ENCODE measurements at regions not wholly inside any gene's neighbourhood (a gene's known extent, or its start where the extent isn't known, plus 50 kb on each side); places are given as distances from the start of the nearest gene placed in this dataset.

- DNase-seq (peak; percentile 79), ATAC-seq (peak; percentile 78 to 86)
- peaks cover 18% of the 10 kb centered on the region for H3K4me1 Mint-ChIP-seq (ENCODE audit: low read depth)
- H3K9me3 Mint-ChIP-seq = no peaks in the 10 kb centered on the region
- no peaks in the 10 kb centered on the region for H3K36me3 Mint-ChIP-seq (ENCODE audit: insufficient read depth)
- peaks cover 29% of the 10 kb centered on the region for H3K27me3 Mint-ChIP-seq (ENCODE audit: low read depth)
- peak overlapping the region; percentile 86 for H3K4me3 Mint-ChIP-seq
Measured at GRCh38 chr11:10933455-10934292, 75.8 kb upstream of the ZBED5 start.

- DNase-seq (no peak), ATAC-seq (no peak)
- H3K9me3 Mint-ChIP-seq = no peaks in the 10 kb centered on the region
- H3K4me3 Mint-ChIP-seq = no peak overlapping the region
- H3K36me3 Mint-ChIP-seq (ENCODE audit: insufficient read depth) = no peaks in the 10 kb centered on the region
- H3K4me1 Mint-ChIP-seq (ENCODE audit: low read depth) = peaks cover 18% of the 10 kb centered on the region
- H3K27me3 Mint-ChIP-seq (ENCODE audit: low read depth) = peaks cover 35% of the 10 kb centered on the region
Measured at GRCh38 chr11:10932976-10933375, 75.1 kb upstream of the ZBED5 start.

GRCh38 chr11:10931761-10932670 is 74.2 kb upstream of the ZBED5 start:
- ATAC-seq = peak in 1 of 2 donors; percentile 1
- DNase-seq = no peak
- peaks cover 35% of the 10 kb centered on the region for H3K27me3 Mint-ChIP-seq (ENCODE audit: low read depth)
- peak overlapping the region; percentile 79 for H3K4me3 Mint-ChIP-seq
- peaks cover 18% of the 10 kb centered on the region for H3K4me1 Mint-ChIP-seq (ENCODE audit: low read depth)
- H3K36me3 Mint-ChIP-seq (ENCODE audit: insufficient read depth) = no peaks in the 10 kb centered on the region
- no peaks in the 10 kb centered on the region for H3K9me3 Mint-ChIP-seq

- Mint-ChIP-seq H3K27me3 (ENCODE audit: low read depth) (peaks cover 43% of the 10 kb centered on the region), H3K9me3 (no peaks in the 10 kb centered on the region), H3K36me3 (ENCODE audit: insufficient read depth) (no peaks in the 10 kb centered on the region), H3K4me3 (peak overlapping the region; percentile 79), H3K4me1 (ENCODE audit: low read depth) (peaks cover 18% of the 10 kb centered on the region)
- DNase-seq = peak; percentile 48
- ATAC-seq = peak; percentile 62 to 66
Measured at GRCh38 chr11:10930972-10931760, 73.3 kb upstream of the ZBED5 start.

- Mint-ChIP-seq H3K9me3 (no peaks in the 10 kb centered on the region), H3K36me3 (ENCODE audit: insufficient read depth) (no peaks in the 10 kb centered on the region), H3K4me3 (peak overlapping the region; percentile 71), H3K27me3 (ENCODE audit: low read depth) (peaks cover 49% of the 10 kb centered on the region), H3K4me1 (ENCODE audit: low read depth) (peaks cover 18% of the 10 kb centered on the region)
- ATAC-seq = peak; percentile 23 to 25
- peak; percentile 19 for DNase-seq
Measured at GRCh38 chr11:10930224-10930971, 72.5 kb upstream of the ZBED5 start.

GRCh38 chr11:10927538-10927937 is 69.7 kb upstream of the ZBED5 start:
- Mint-ChIP-seq H3K27me3 (ENCODE audit: low read depth) (peaks cover 40% of the 10 kb centered on the region), H3K4me3 (no peak overlapping the region), H3K9me3 (no peaks in the 10 kb centered on the region), H3K4me1 (ENCODE audit: low read depth) (peaks cover 4% of the 10 kb centered on the region), H3K36me3 (ENCODE audit: insufficient read depth) (no peaks in the 10 kb centered on the region)
- DNase-seq (no peak), ATAC-seq (no peak)

- peaks cover 38% of the 10 kb centered on the region for H3K27me3 Mint-ChIP-seq (ENCODE audit: low read depth)
- no peaks in the 10 kb centered on the region for H3K9me3 Mint-ChIP-seq
- H3K4me3 Mint-ChIP-seq = no peak overlapping the region
- peaks cover 4% of the 10 kb centered on the region for H3K4me1 Mint-ChIP-seq (ENCODE audit: low read depth)
- ATAC-seq (peak; percentile 22 to 33), DNase-seq (no peak)
- no peaks in the 10 kb centered on the region for H3K36me3 Mint-ChIP-seq (ENCODE audit: insufficient read depth)
Measured at GRCh38 chr11:10926801-10927211, 69.0 kb upstream of the ZBED5 start.

- H3K4me3 Mint-ChIP-seq = no peak overlapping the region
- peaks cover 31% of the 10 kb centered on the region for H3K27me3 Mint-ChIP-seq (ENCODE audit: low read depth)
- no peaks in the 10 kb centered on the region for H3K36me3 Mint-ChIP-seq (ENCODE audit: insufficient read depth)
- ATAC-seq = no peak
- DNase-seq = no peak
- no peaks in the 10 kb centered on the region for H3K9me3 Mint-ChIP-seq
- no peaks in the 10 kb centered on the region for H3K4me1 Mint-ChIP-seq (ENCODE audit: low read depth)
Measured at GRCh38 chr11:10925149-10925926, 67.5 kb upstream of the ZBED5 start.

- Mint-ChIP-seq H3K4me3 (no peak overlapping the region), H3K36me3 (ENCODE audit: insufficient read depth) (no peaks in the 10 kb centered on the region), H3K9me3 (no peaks in the 10 kb centered on the region), H3K27me3 (ENCODE audit: low read depth) (peaks cover 22% of the 10 kb centered on the region), H3K4me1 (ENCODE audit: low read depth) (no peaks in the 10 kb centered on the region)
- DNase-seq = no peak
- no peak for ATAC-seq
Measured at GRCh38 chr11:10923882-10924281, 66.0 kb upstream of the ZBED5 start.

GRCh38 chr11:10922892-10923291 is 65.0 kb upstream of the ZBED5 start:
- no peak for ATAC-seq
- Mint-ChIP-seq H3K4me1 (ENCODE audit: low read depth) (no peaks in the 10 kb centered on the region), H3K4me3 (no peak overlapping the region), H3K36me3 (ENCODE audit: insufficient read depth) (no peaks in the 10 kb centered on the region), H3K27me3 (ENCODE audit: low read depth) (peaks cover 13% of the 10 kb centered on the region), H3K9me3 (no peaks in the 10 kb centered on the region)
- DNase-seq = no peak

GRCh38 chr11:10920875-10921274 is 63.0 kb upstream of the ZBED5 start:
- ATAC-seq = no peak

GRCh38 chr11:10920205-10920604 is 62.4 kb upstream of the ZBED5 start:
- H3K9me3 Mint-ChIP-seq = no peaks in the 10 kb centered on the region
- no peaks in the 10 kb centered on the region for H3K4me1 Mint-ChIP-seq (ENCODE audit: low read depth)
- DNase-seq (no peak), ATAC-seq (no peak)
- H3K4me3 Mint-ChIP-seq = no peak overlapping the region
- no peaks in the 10 kb centered on the region for H3K36me3 Mint-ChIP-seq (ENCODE audit: insufficient read depth)
- H3K27me3 Mint-ChIP-seq (ENCODE audit: low read depth) = no peaks in the 10 kb centered on the region

More at GRCh38 chr11:10920875-10921274, 63.0 kb upstream of the ZBED5 start:
- no peaks in the 10 kb centered on the region for H3K4me1 Mint-ChIP-seq (ENCODE audit: low read depth)
- peaks cover 2% of the 10 kb centered on the region for H3K27me3 Mint-ChIP-seq (ENCODE audit: low read depth)
- no peak overlapping the region for H3K4me3 Mint-ChIP-seq
- no peaks in the 10 kb centered on the region for H3K36me3 Mint-ChIP-seq (ENCODE audit: insufficient read depth)
- no peaks in the 10 kb centered on the region for H3K9me3 Mint-ChIP-seq
- no peak for DNase-seq

- no peaks in the 10 kb centered on the region for H3K36me3 Mint-ChIP-seq (ENCODE audit: insufficient read depth)
- ATAC-seq (no peak), DNase-seq (no peak)
- no peak overlapping the region for H3K4me3 Mint-ChIP-seq
- H3K4me1 Mint-ChIP-seq (ENCODE audit: low read depth) = no peaks in the 10 kb centered on the region
- no peaks in the 10 kb centered on the region for H3K9me3 Mint-ChIP-seq
- H3K27me3 Mint-ChIP-seq (ENCODE audit: low read depth) = no peaks in the 10 kb centered on the region
Measured at GRCh38 chr11:10918698-10919097, 60.8 kb upstream of the ZBED5 start.
